Chondrocyte (in vitro differentiated cells): ENCODE measurements at regions not wholly inside any gene's neighbourhood (a gene's known extent, or its start where the extent isn't known, plus 50 kb on each side); places are given as distances from the start of the nearest gene placed in this dataset.

Source experiments
- DNase-seq: peaks from one replicate; pipeline ENCODE4 v3.0.0; 2021; ENCODE audit warnings: mixed read lengths, low spot score
- H3K27ac Mint-ChIP-seq: one replicate; pipeline ENCODE4 v1.8.0; 2021; ENCODE audit warnings: mild to moderate bottlenecking, moderate library complexity, mixed read lengths; ENCODE audit not compliant: unreplicated experiment
- H3K27me3 Mint-ChIP-seq: 2 replicates; pipeline ENCODE4 v1.8.0; 2021; ENCODE audit warnings: low read depth, mixed read lengths
- H3K36me3 Mint-ChIP-seq: 2 replicates; pipeline ENCODE4 v1.8.0; 2021; ENCODE audit warnings: low read depth, mixed read lengths
- H3K4me1 Mint-ChIP-seq: 2 replicates; pipeline ENCODE4 v1.8.0; 2021; ENCODE audit warnings: low read depth, mild to moderate bottlenecking, mixed read lengths
- H3K4me3 Mint-ChIP-seq: one replicate; pipeline ENCODE4 v1.8.0; 2021; ENCODE audit warnings: mild to moderate bottlenecking, moderate library complexity, mixed read lengths; ENCODE audit not compliant: unreplicated experiment
- H3K9me3 Mint-ChIP-seq: 2 replicates; pipeline ENCODE4 v1.8.0; 2021; ENCODE audit warnings: low read depth, mixed read lengths
- CTCF ChIP-seq: fragments of 200-600 bp; sonication (generic); IDR thresholded peaks from 2 replicates; pipeline ENCODE4 v1.5.0; 2021; ENCODE audit warnings: antibody characterized with exemption, mild to moderate bottlenecking, moderate library complexity

GRCh38 chrX:107542500-107542899 is 85.8 kb upstream of the PRPS1 start:
- no peak for DNase-seq
- Mint-ChIP-seq H3K4me3 (no peak overlapping the region), H3K27me3 (no peaks in the 10 kb centered on the region), H3K36me3 (no peaks in the 10 kb centered on the region), H3K4me1 (no peaks in the 10 kb centered on the region), H3K27ac (no peak overlapping the region), H3K9me3 (no peaks in the 10 kb centered on the region)
- TF ChIP-seq CTCF, result peak; percentile 37

- Mint-ChIP-seq H3K4me1 (no peaks in the 10 kb centered on the region), H3K9me3 (peaks cover 2% of the 10 kb centered on the region), H3K27ac (no peak overlapping the region), H3K36me3 (no peaks in the 10 kb centered on the region), H3K4me3 (no peak overlapping the region), H3K27me3 (no peaks in the 10 kb centered on the region)
- DNase-seq, result no peak
- no peak for TF ChIP-seq CTCF
These were observed 80.7 kb upstream of the PRPS1 start for GRCh38 chrX:107547621-107548020.

GRCh38 chrX:107548775-107549174 is 79.5 kb upstream of the PRPS1 start:
- Mint-ChIP-seq H3K4me1 (no peaks in the 10 kb centered on the region), H3K27me3 (no peaks in the 10 kb centered on the region), H3K36me3 (no peaks in the 10 kb centered on the region), H3K4me3 (no peak overlapping the region), H3K27ac (no peak overlapping the region), H3K9me3 (peaks cover 2% of the 10 kb centered on the region)
- no peak for DNase-seq
- TF ChIP-seq CTCF, result no peak

- Mint-ChIP-seq H3K4me1 (no peaks in the 10 kb centered on the region), H3K27me3 (no peaks in the 10 kb centered on the region), H3K27ac (no peak overlapping the region), H3K9me3 (peaks cover 2% of the 10 kb centered on the region), H3K4me3 (no peak overlapping the region), H3K36me3 (no peaks in the 10 kb centered on the region)
- no peak for TF ChIP-seq CTCF
- no peak for DNase-seq
These were observed 78.8 kb upstream of the PRPS1 start for GRCh38 chrX:107549504-107549903.

- Mint-ChIP-seq H3K27me3 (no peaks in the 10 kb centered on the region), H3K27ac (no peak overlapping the region), H3K4me1 (no peaks in the 10 kb centered on the region), H3K9me3 (peaks cover 2% of the 10 kb centered on the region), H3K4me3 (no peak overlapping the region), H3K36me3 (no peaks in the 10 kb centered on the region)
- no peak for TF ChIP-seq CTCF
- DNase-seq, result no peak
These were observed 76.8 kb upstream of the PRPS1 start for GRCh38 chrX:107551546-107551945.
